ENCODE measurements at regions not wholly inside any gene's neighbourhood (a gene's known extent, or its start where the extent isn't known, plus 50 kb on each side); places are given as distances from the start of the nearest gene placed in this dataset.

DNA sequence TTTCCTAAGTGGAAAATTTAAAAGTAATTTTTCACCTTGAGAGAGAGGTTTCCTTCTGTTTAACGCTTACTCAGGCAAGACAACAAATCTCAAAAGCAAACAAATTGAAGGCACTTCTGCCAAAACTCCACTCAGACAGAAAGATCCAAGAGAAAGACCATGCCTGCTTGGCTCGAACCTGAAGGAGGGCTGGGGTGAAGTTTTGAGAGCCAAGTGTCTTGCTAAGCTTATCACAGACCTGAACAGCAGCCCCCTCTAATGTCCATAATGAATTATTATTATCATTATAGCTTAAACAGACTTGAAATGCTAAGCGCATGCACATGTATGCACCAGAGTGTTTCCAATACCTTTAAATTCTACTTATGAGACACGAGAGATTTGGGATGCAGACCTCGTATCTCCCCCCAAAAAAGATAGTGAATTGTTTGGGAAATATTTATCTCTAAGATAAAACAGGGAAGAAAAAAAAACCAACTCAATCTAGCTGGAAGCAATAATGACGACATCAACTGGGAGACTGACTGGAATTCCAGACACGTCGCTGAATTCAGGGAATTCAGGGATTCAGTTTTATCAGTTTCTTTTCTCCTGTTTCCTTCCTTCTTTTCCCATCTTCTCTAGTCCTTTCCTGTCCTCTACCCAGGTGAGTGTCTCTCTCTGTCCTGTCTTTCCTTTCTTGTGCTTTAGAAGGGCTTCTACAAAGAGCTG, 473.2 kb downstream of the RBFOX1 start:
- intact Hi-C loops (cut with DNase I; ENCODE audit: low total_unique reads) = no loop called here
- no peaks in the 10 kb centered on the region for H3K9me3 ChIP-seq
- H3K4me3 ChIP-seq = no peak overlapping the region
- no peaks in the 10 kb centered on the region for H3K4me1 ChIP-seq
- no peak overlapping the region for H3K27ac ChIP-seq
- TF ChIP-seq, protein P1, sequence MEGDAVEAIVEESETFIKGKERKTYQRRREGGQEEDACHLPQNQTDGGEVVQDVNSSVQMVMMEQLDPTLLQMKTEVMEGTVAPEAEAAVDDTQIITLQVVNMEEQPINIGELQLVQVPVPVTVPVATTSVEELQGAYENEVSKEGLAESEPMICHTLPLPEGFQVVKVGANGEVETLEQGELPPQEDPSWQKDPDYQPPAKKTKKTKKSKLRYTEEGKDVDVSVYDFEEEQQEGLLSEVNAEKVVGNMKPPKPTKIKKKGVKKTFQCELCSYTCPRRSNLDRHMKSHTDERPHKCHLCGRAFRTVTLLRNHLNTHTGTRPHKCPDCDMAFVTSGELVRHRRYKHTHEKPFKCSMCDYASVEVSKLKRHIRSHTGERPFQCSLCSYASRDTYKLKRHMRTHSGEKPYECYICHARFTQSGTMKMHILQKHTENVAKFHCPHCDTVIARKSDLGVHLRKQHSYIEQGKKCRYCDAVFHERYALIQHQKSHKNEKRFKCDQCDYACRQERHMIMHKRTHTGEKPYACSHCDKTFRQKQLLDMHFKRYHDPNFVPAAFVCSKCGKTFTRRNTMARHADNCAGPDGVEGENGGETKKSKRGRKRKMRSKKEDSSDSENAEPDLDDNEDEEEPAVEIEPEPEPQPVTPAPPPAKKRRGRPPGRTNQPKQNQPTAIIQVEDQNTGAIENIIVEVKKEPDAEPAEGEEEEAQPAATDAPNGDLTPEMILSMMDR (IDR thresholded peaks at IDR 0.05) = no peak
- TF ChIP-seq POLR2A (IDR thresholded peaks at IDR 0.05) = no peak
- H3K27me3 ChIP-seq = no peaks in the 10 kb centered on the region
- H3K36me3 ChIP-seq = no peaks in the 10 kb centered on the region
- DNase-seq = no peak

DNA sequence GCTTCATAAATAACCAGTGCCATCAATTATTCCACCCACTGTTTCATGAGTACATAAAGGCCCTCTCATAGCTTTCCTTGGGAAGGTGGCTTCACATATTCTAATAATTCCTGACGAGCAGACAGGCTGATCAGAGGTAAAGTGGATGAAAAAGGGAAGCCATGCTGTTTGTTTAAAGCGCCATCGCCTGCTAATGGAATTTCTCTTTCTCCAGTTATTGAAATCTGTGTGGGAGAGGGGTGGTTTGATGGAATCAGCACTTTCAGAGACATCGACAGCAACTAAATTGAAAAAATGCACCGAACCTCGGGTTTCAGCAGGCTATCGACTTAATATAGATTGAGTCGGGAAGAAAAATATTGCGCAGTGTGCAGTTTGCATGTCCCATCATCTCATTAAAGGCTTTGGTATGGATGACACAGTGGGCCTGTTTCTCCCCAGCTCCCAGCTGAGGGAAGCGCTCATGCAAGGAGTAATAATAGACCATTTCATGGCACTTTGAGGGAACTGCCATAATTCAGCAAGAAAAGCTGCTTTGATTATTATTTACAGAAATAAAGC, 472.1 kb downstream of the RBFOX1 start:
- Histone ChIP-seq H3K27me3 (no peaks in the 10 kb centered on the region), H3K4me3 (no peak overlapping the region), H3K9me3 (no peaks in the 10 kb centered on the region), H3K27ac (no peak overlapping the region), H3K4me1 (no peaks in the 10 kb centered on the region), H3K36me3 (no peaks in the 10 kb centered on the region)
- intact Hi-C loops (cut with DNase I; ENCODE audit: low total_unique reads) = no loop called here
- no peak for DNase-seq
- TF ChIP-seq, protein P1 (IDR thresholded peaks at IDR 0.05) = no peak
- TF ChIP-seq POLR2A (IDR thresholded peaks at IDR 0.05) = no peak

DNA sequence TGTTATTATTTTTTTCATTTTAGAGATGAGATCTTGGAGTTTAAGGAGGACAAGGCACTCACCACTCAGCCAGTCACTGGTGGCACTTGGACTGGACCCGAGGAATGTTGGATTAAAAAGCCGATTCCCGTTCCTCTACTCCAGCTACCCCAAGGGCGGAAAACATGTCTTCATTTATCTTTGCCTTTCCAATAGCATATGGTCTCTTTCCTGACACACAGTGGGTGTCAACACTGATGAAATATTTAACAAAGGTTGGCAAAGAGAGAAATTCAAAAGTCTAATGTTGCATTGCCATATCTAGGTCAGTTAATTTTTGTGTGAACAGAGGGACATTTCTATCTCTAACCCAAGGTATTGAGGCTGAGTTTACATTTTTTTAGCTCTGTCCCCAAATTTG, 459.7 kb downstream of the RBFOX1 start:
- H3K4me3 ChIP-seq = no peak overlapping the region
- no peaks in the 10 kb centered on the region for H3K27me3 ChIP-seq
- H3K9me3 ChIP-seq = no peaks in the 10 kb centered on the region
- H3K4me1 ChIP-seq = no peaks in the 10 kb centered on the region
- intact Hi-C loops (cut with DNase I; ENCODE audit: low total_unique reads) = no loop called here
- H3K27ac ChIP-seq = no peak overlapping the region
- no peaks in the 10 kb centered on the region for H3K36me3 ChIP-seq
- no peak for DNase-seq
- TF ChIP-seq, protein P1 (IDR thresholded peaks at IDR 0.05) = no peak
- TF ChIP-seq POLR2A (IDR thresholded peaks at IDR 0.05) = no peak

DNA sequence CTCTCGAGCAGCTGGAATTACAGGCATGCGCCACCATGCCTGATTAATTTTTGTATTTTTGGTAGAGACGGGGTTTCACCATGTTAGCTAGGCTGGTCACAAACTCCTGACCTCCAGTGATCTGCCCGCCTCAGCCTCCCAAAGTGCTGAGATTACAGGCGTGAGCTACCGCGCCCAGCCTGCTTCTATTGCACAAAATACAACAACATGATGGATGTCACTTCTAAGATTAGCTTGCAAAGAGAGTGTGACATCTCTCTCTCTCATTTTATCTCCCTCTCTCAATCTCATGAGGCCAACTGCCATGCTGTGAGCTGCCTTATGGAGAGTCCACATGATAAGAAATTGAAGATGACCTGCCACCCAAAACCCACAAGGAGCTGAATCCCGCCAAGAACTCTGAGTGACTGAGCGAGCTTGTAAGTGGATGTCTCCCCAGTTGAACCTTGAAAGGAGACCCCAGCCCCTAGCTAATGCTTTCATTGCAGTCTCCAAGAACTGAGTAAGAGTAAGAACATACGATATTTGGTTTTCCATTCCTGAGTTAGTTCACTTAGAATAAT, 458.5 kb downstream of the RBFOX1 start:
- intact Hi-C loops (cut with DNase I; ENCODE audit: low total_unique reads) = no loop called here
- Histone ChIP-seq H3K4me1 (no peaks in the 10 kb centered on the region), H3K27me3 (no peaks in the 10 kb centered on the region), H3K36me3 (no peaks in the 10 kb centered on the region), H3K4me3 (no peak overlapping the region), H3K9me3 (no peaks in the 10 kb centered on the region), H3K27ac (no peak overlapping the region)
- DNase-seq = no peak
- no peak for TF ChIP-seq POLR2A (IDR thresholded peaks at IDR 0.05)
- TF ChIP-seq, protein P1 (IDR thresholded peaks at IDR 0.05) = no peak

DNA sequence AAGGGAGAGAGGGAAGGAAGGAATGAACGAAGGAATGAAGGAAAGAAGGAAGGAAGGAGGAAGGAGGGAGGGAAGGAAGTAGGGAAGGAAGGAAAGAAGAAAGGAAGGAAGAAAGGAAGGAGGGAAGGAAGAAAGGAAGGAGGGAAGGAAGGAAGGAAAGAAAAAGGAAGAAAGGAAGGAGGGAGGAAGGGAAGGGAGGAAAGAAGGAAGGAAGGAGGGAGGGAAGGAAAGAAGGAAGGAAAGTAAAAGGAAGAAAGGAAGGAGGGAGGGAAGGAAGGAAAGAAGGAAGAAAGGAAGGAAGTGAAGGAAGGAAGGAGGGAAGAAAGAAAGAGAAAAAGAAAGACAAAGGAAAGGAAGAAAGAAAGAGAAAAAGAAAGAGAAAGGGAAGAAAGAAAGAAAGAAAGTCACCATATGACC, 442.4 kb downstream of the RBFOX1 start:
- Histone ChIP-seq H3K4me3 (no peak overlapping the region), H3K36me3 (no peaks in the 10 kb centered on the region), H3K27me3 (no peaks in the 10 kb centered on the region), H3K9me3 (no peaks in the 10 kb centered on the region), H3K4me1 (no peaks in the 10 kb centered on the region), H3K27ac (no peak overlapping the region)
- intact Hi-C loops (cut with DNase I; ENCODE audit: low total_unique reads) = no loop called here
- no peak for DNase-seq
- TF ChIP-seq, protein P1 (IDR thresholded peaks at IDR 0.05) = no peak
- TF ChIP-seq POLR2A (IDR thresholded peaks at IDR 0.05) = no peak
